Endodermal cell (in vitro differentiated cells): ENCODE measurements at regions not wholly inside any gene's neighbourhood (a gene's known extent, or its start where the extent isn't known, plus 50 kb on each side); places are given as distances from the start of the nearest gene placed in this dataset.

ENCODE experiments used
- DNase-seq: peaks from one replicate; pipeline ENCODE4 v3.0.0-alpha.2; 2017
- H3K27ac ChIP-seq: 2 replicates; pipeline ENCODE4 v1.5.1; 2013; ENCODE audit warnings: mild to moderate bottlenecking, low read depth, low read length, moderate library complexity
- H3K27me3 ChIP-seq: 2 replicates; pipeline ENCODE4 v1.6.1; 2013; ENCODE audit warnings: mild to moderate bottlenecking, low read length, moderate library complexity; ENCODE audit not compliant: insufficient read depth, control insufficient read depth, poor library complexity, severe bottlenecking
- H3K36me3 ChIP-seq: 2 replicates; pipeline ENCODE4 v1.7.0; 2013; ENCODE audit warnings: mild to moderate bottlenecking, low read length, moderate library complexity; ENCODE audit not compliant: control insufficient read depth, insufficient read depth
- H3K4me1 ChIP-seq: one replicate; pipeline ENCODE4 v1.7.0; 2013; ENCODE audit warnings: low read length; ENCODE audit not compliant: control insufficient read depth, insufficient read depth
- H3K4me3 ChIP-seq: 2 replicates; pipeline ENCODE4 v1.5.1; 2013; ENCODE audit warnings: mild to moderate bottlenecking, low read length, moderate library complexity
- H3K9ac ChIP-seq: 2 replicates; pipeline ENCODE4 v1.6.1; 2013; ENCODE audit warnings: mild to moderate bottlenecking, low read length, moderate library complexity; ENCODE audit not compliant: poor library complexity, severe bottlenecking; ENCODE audit errors: extremely low read depth
- H3K9me3 ChIP-seq: 2 replicates; pipeline ENCODE4 v1.6.1; 2013; ENCODE audit warnings: mild to moderate bottlenecking, low read length, moderate library complexity; ENCODE audit not compliant: control insufficient read depth
- H3K27ac Mint-ChIP-seq: 2 replicates; pipeline ENCODE4 v1.8.0; 2020; ENCODE audit warnings: mixed read lengths
- H3K27me3 Mint-ChIP-seq: 2 replicates; pipeline ENCODE4 v1.8.0; 2021; ENCODE audit warnings: mild to moderate bottlenecking, mixed read lengths; ENCODE audit not compliant: insufficient read depth
- H3K36me3 Mint-ChIP-seq: 2 replicates; pipeline ENCODE4 v1.8.0; 2020; ENCODE audit warnings: low read depth, mixed read lengths
- H3K4me1 Mint-ChIP-seq: 2 replicates; pipeline ENCODE4 v1.8.0; 2020; ENCODE audit warnings: mixed read lengths
- H3K4me3 Mint-ChIP-seq: 2 replicates; pipeline ENCODE4 v1.8.0; 2020; ENCODE audit warnings: mild to moderate bottlenecking, moderate library complexity, mixed read lengths
- H3K9me3 Mint-ChIP-seq: 2 replicates; pipeline ENCODE4 v1.8.0; 2020; ENCODE audit warnings: mild to moderate bottlenecking, mixed read lengths
- CTCF ChIP-seq: fragments of 200-600 bp; sonication (generic); conservative IDR thresholded peaks from 2 replicates; pipeline ENCODE4 v1.5.0; 2021; ENCODE audit warnings: antibody characterized with exemption, mild to moderate bottlenecking
- WGBS, 2 experiments: methylation state at CpG; one replicate each; pipeline versions ENCODE4 v1.1.5 to v1.1.7; 2013; ENCODE audit warnings: missing lambda C conversion rate in 2 of 2, mixed read lengths in 1 of 2; ENCODE audit not compliant: insufficient coverage in 1 of 2, insufficient read length in 1 of 2; 5-methylcytosine and 5-hydroxymethylcytosine counted together

DNA sequence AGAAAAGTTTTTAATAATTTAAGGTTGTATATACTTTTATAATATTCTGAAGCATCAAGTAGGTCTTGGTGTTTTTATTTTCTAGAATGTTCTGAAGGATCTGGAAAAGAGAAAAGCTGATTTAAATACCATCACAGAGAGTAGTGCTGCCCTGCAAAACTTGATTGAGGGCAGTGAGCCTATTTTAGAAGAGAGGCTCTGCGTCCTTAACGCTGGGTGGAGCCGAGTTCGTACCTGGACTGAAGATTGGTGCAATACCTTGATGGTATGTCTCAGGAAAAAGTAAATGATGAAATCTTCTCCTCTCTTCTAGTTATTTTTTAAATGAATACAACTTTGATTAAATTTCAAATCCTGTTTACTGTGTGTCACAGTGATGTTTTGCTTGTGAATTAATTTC is 225.7 kb downstream of the UTRN start:
- Histone ChIP-seq H3K9me3 (peaks cover under 1% of the 10 kb centered on the region), H3K4me3 (no peak overlapping the region), H3K27ac (no peak overlapping the region), H3K36me3 (peaks cover 25% of the 10 kb centered on the region), H3K27me3 (no peaks in the 10 kb centered on the region), H3K9ac (no peak overlapping the region), H3K4me1 (no peaks in the 10 kb centered on the region)
- H3K36me3 Mint-ChIP-seq = peaks cover 36% of the 10 kb centered on the region
- H3K4me3 Mint-ChIP-seq = no peak overlapping the region
- no peaks in the 10 kb centered on the region for H3K4me1 Mint-ChIP-seq
- DNase-seq = no peak
- peaks cover 9% of the 10 kb centered on the region for H3K9me3 Mint-ChIP-seq
- WGBS, 2 experiments = 95 to 100% methylated on average over 4 of the region's 4 CpGs
- no peak overlapping the region for H3K27ac Mint-ChIP-seq
- H3K27me3 Mint-ChIP-seq = no peaks in the 10 kb centered on the region
- TF ChIP-seq CTCF = no peak

- peaks cover 23% of the 10 kb centered on the region for H3K36me3 Mint-ChIP-seq
- Histone ChIP-seq H3K4me3 (no peak overlapping the region), H3K27me3 (no peaks in the 10 kb centered on the region), H3K36me3 (peaks cover 59% of the 10 kb centered on the region), H3K9ac (no peak overlapping the region), H3K27ac (no peak overlapping the region), H3K9me3 (no peaks in the 10 kb centered on the region), H3K4me1 (no peaks in the 10 kb centered on the region)
- no peaks in the 10 kb centered on the region for H3K27me3 Mint-ChIP-seq
- 94 to 100% methylated on average over 4 to 5 of the region's 5 CpGs for WGBS, 2 experiments
- no peak overlapping the region for H3K4me3 Mint-ChIP-seq
- no peak for DNase-seq
- H3K4me1 Mint-ChIP-seq = no peaks in the 10 kb centered on the region
- H3K9me3 Mint-ChIP-seq = no peaks in the 10 kb centered on the region
- no peak for TF ChIP-seq CTCF
- no peak overlapping the region for H3K27ac Mint-ChIP-seq
Observed at GRCh38 chr6:144515761-144516160, 230.6 kb downstream of the UTRN start.

GRCh38 chr6:144519426-144519825 is 234.3 kb downstream of the UTRN start:
- Histone ChIP-seq H3K36me3 (peaks cover 71% of the 10 kb centered on the region), H3K9me3 (no peaks in the 10 kb centered on the region), H3K9ac (no peak overlapping the region), H3K4me1 (no peaks in the 10 kb centered on the region), H3K27ac (no peak overlapping the region), H3K27me3 (no peaks in the 10 kb centered on the region), H3K4me3 (no peak overlapping the region)
- H3K4me3 Mint-ChIP-seq = no peak overlapping the region
- no peak for TF ChIP-seq CTCF
- DNase-seq = no peak
- peaks cover 26% of the 10 kb centered on the region for H3K36me3 Mint-ChIP-seq
- H3K27ac Mint-ChIP-seq = no peak overlapping the region
- no peaks in the 10 kb centered on the region for H3K27me3 Mint-ChIP-seq
- WGBS, 2 experiments = 91 to 97% methylated on average over 3 to 4 of the region's 4 CpGs
- H3K9me3 Mint-ChIP-seq = no peaks in the 10 kb centered on the region
- no peaks in the 10 kb centered on the region for H3K4me1 Mint-ChIP-seq
